Naive thymus-derived CD8-positive, alpha-beta T cell (primary cell): ENCODE measurements at regions not wholly inside any gene's neighbourhood (a gene's known extent, or its start where the extent isn't known, plus 50 kb on each side); places are given as distances from the start of the nearest gene placed in this dataset.
A peak's percentile ranks its signal among the peaks of the same experiment; 100 is the strongest.

Experiments
- ATAC-seq, 2 donors: fragments of 150-1000 bp; cut with Tn5 transposase in 1 of 2; sonication (Bioruptor Pico), chemical (Tn5 transposase) in 1 of 2; 1 replicate in 1 of 2; 2 replicates in 1 of 2; pipeline ENCODE4 v1.10.0; 2021; ENCODE audit warnings: mild to moderate bottlenecking in 2 of 2, moderate library complexity in 2 of 2
- POLR2A ChIA-PET: fragments of 350-600 bp; sonication (Branson Sonifier 250); formaldehyde crosslinking; loops from one replicate; lab custom pipeline; 2021; ENCODE audit warnings: antibody characterized with exemption; lab: Charles Lee
- DNase-seq, 10 donors: peaks; one replicate each; pipeline versions ENCODE4 v3.0.0 to v3.0.0-alpha.2; 2020 to 2022
- H3K27ac Mint-ChIP-seq, 10 donors: one replicate each; pipeline ENCODE4 v1.8.0; 2020 to 2022; ENCODE audit warnings: mild to moderate bottlenecking in 10 of 10, mixed read lengths in 10 of 10, moderate library complexity in 4 of 10, inconsistent platforms in 1 of 10
- H3K27me3 Mint-ChIP-seq, 5 donors: one replicate each; pipeline ENCODE4 v1.8.0; 2021 to 2022; ENCODE audit warnings: mixed read lengths in 5 of 5
- H3K36me3 Mint-ChIP-seq, 3 donors: one replicate each; pipeline ENCODE4 v1.8.0; 2020 to 2022; ENCODE audit warnings: mixed read lengths in 3 of 3, mild to moderate bottlenecking in 2 of 3, inconsistent platforms in 1 of 3
- H3K4me1 Mint-ChIP-seq, 4 donors: one replicate each; pipeline ENCODE4 v1.8.0; 2021 to 2022; ENCODE audit warnings: mixed read lengths in 4 of 4
- H3K4me3 Mint-ChIP-seq, 10 donors: one replicate each; pipeline ENCODE4 v1.8.0; 2020 to 2022; ENCODE audit warnings: mild to moderate bottlenecking in 10 of 10, mixed read lengths in 10 of 10, moderate library complexity in 6 of 10, inconsistent platforms in 1 of 10
- H3K9me3 Mint-ChIP-seq, 9 donors: one replicate each; pipeline ENCODE4 v1.8.0; 2020 to 2022; ENCODE audit warnings: mixed read lengths in 9 of 9, mild to moderate bottlenecking in 3 of 9, inconsistent platforms in 1 of 9, moderate library complexity in 1 of 9

- H3K27me3 Mint-ChIP-seq: no peaks in the 10 kb centered on the region
- ATAC-seq: no peak
- POLR2A ChIA-PET: no interaction called here
Observed at GRCh38 chr21:24840287-24840686, 767.0 kb downstream of the MRPL39 start.

GRCh38 chr21:24832961-24833360, 774.3 kb downstream of the MRPL39 start:
- Mint-ChIP-seq H3K27me3 (no peaks in the 10 kb centered on the region), H3K36me3 (no peaks in the 10 kb centered on the region), H3K9me3 (peaks cover 0 to 2% (median 0%) of the 10 kb centered on the region in 9 donors), H3K4me1 (no peaks in the 10 kb centered on the region), H3K27ac (no peak overlapping the region), H3K4me3 (no peak overlapping the region)
- POLR2A ChIA-PET: no interaction called here
- DNase-seq: no peak
- ATAC-seq: no peak

More at GRCh38 chr21:24840287-24840686, 767.0 kb downstream of the MRPL39 start:
- no peak overlapping the region for H3K27ac Mint-ChIP-seq
- DNase-seq: peak in 1 of 10 donors; percentile 2
- H3K36me3 Mint-ChIP-seq: no peaks in the 10 kb centered on the region
- H3K4me1 Mint-ChIP-seq: no peaks in the 10 kb centered on the region
- no peak overlapping the region for H3K4me3 Mint-ChIP-seq
- peaks cover 0 to 15% (median 4%) of the 10 kb centered on the region in 9 donors for H3K9me3 Mint-ChIP-seq

GRCh38 chr21:24829397-24829796, 777.9 kb downstream of the MRPL39 start:
- POLR2A ChIA-PET: no interaction called here
- ATAC-seq (no peak), DNase-seq (no peak)
- peaks cover 0 to 1% (median 0%) of the 10 kb centered on the region in 9 donors for H3K9me3 Mint-ChIP-seq
- H3K27me3 Mint-ChIP-seq: no peaks in the 10 kb centered on the region
- H3K4me1 Mint-ChIP-seq: no peaks in the 10 kb centered on the region
- H3K4me3 Mint-ChIP-seq: no peak overlapping the region
- no peak overlapping the region for H3K27ac Mint-ChIP-seq
- H3K36me3 Mint-ChIP-seq: no peaks in the 10 kb centered on the region

- Mint-ChIP-seq H3K36me3 (no peaks in the 10 kb centered on the region), H3K9me3 (peaks cover 0 to 1% (median 0%) of the 10 kb centered on the region in 9 donors), H3K27me3 (no peaks in the 10 kb centered on the region), H3K27ac (no peak overlapping the region), H3K4me1 (no peaks in the 10 kb centered on the region), H3K4me3 (no peak overlapping the region)
- ATAC-seq (no peak), DNase-seq (no peak)
- POLR2A ChIA-PET: no interaction called here
Observed at GRCh38 chr21:24826822-24827221, 780.5 kb downstream of the MRPL39 start.

GRCh38 chr21:24825348-24825747, 781.9 kb downstream of the MRPL39 start:
- Mint-ChIP-seq H3K9me3 (peaks cover 0 to 1% (median 0%) of the 10 kb centered on the region in 9 donors), H3K4me3 (no peak overlapping the region), H3K4me1 (no peaks in the 10 kb centered on the region), H3K36me3 (no peaks in the 10 kb centered on the region), H3K27ac (no peak overlapping the region), H3K27me3 (no peaks in the 10 kb centered on the region)
- DNase-seq (no peak), ATAC-seq (no peak)
- POLR2A ChIA-PET: no interaction called here

- DNase-seq: no peak
- no peak overlapping the region for H3K27ac Mint-ChIP-seq
- H3K4me1 Mint-ChIP-seq: no peaks in the 10 kb centered on the region
- no peaks in the 10 kb centered on the region for H3K36me3 Mint-ChIP-seq
- no peak overlapping the region for H3K4me3 Mint-ChIP-seq
- H3K9me3 Mint-ChIP-seq: peaks cover 0 to 1% (median 0%) of the 10 kb centered on the region in 9 donors
- POLR2A ChIA-PET: no interaction called here
- no peak for ATAC-seq
- H3K27me3 Mint-ChIP-seq: no peaks in the 10 kb centered on the region
Observed at GRCh38 chr21:24824209-24824608, 783.1 kb downstream of the MRPL39 start.

GRCh38 chr21:24823247-24823646, 784.0 kb downstream of the MRPL39 start:
- peaks cover 0 to 1% (median 0%) of the 10 kb centered on the region in 9 donors for H3K9me3 Mint-ChIP-seq
- DNase-seq (no peak), ATAC-seq (no peak)
- no peaks in the 10 kb centered on the region for H3K27me3 Mint-ChIP-seq
- H3K4me1 Mint-ChIP-seq: no peaks in the 10 kb centered on the region
- H3K36me3 Mint-ChIP-seq: no peaks in the 10 kb centered on the region
- POLR2A ChIA-PET: no interaction called here
- H3K27ac Mint-ChIP-seq: no peak overlapping the region
- no peak overlapping the region for H3K4me3 Mint-ChIP-seq

- DNase-seq: no peak
- no peaks in the 10 kb centered on the region for H3K36me3 Mint-ChIP-seq
- no peak for ATAC-seq
- H3K27me3 Mint-ChIP-seq: no peaks in the 10 kb centered on the region
- no peaks in the 10 kb centered on the region for H3K9me3 Mint-ChIP-seq
- no peaks in the 10 kb centered on the region for H3K4me1 Mint-ChIP-seq
- POLR2A ChIA-PET: no interaction called here
- no peak overlapping the region for H3K27ac Mint-ChIP-seq
- H3K4me3 Mint-ChIP-seq: no peak overlapping the region
Observed at GRCh38 chr21:24785033-24785432, 822.2 kb downstream of the MRPL39 start.

GRCh38 chr21:24781146-24781545, 826.1 kb downstream of the MRPL39 start:
- no peak for DNase-seq
- Mint-ChIP-seq H3K27me3 (no peaks in the 10 kb centered on the region), H3K36me3 (no peaks in the 10 kb centered on the region), H3K4me3 (no peak overlapping the region), H3K27ac (no peak overlapping the region), H3K9me3 (no peaks in the 10 kb centered on the region), H3K4me1 (no peaks in the 10 kb centered on the region)
- no peak for ATAC-seq
- POLR2A ChIA-PET: no interaction called here

- no peaks in the 10 kb centered on the region for H3K27me3 Mint-ChIP-seq
- no peak overlapping the region for H3K27ac Mint-ChIP-seq
- ATAC-seq: no peak
Observed at GRCh38 chr21:24759348-24760075, 847.8 kb downstream of the MRPL39 start.

GRCh38 chr21:24738063-24738462, 869.2 kb downstream of the MRPL39 start:
- POLR2A ChIA-PET: no interaction called here
- DNase-seq (no peak), ATAC-seq (no peak)
- Mint-ChIP-seq H3K9me3 (peaks cover 0 to 9% (median 0%) of the 10 kb centered on the region in 9 donors), H3K4me1 (no peaks in the 10 kb centered on the region), H3K27ac (no peak overlapping the region), H3K36me3 (no peaks in the 10 kb centered on the region), H3K27me3 (peaks cover 0 to 3% (median 0%) of the 10 kb centered on the region in 5 donors), H3K4me3 (no peak overlapping the region)

More at GRCh38 chr21:24759348-24760075, 847.8 kb downstream of the MRPL39 start:
- H3K4me3 Mint-ChIP-seq: no peak overlapping the region
- peaks cover 0 to 4% (median 0%) of the 10 kb centered on the region in 9 donors for H3K9me3 Mint-ChIP-seq
- H3K36me3 Mint-ChIP-seq: no peaks in the 10 kb centered on the region
- no peak for DNase-seq
- POLR2A ChIA-PET: no interaction called here
- no peaks in the 10 kb centered on the region for H3K4me1 Mint-ChIP-seq

GRCh38 chr21:24737296-24737850, 869.9 kb downstream of the MRPL39 start:
- no peak for ATAC-seq
- Mint-ChIP-seq H3K9me3 (peaks cover 0 to 9% (median 0%) of the 10 kb centered on the region in 9 donors), H3K36me3 (no peaks in the 10 kb centered on the region), H3K27ac (no peak overlapping the region), H3K4me1 (no peaks in the 10 kb centered on the region), H3K4me3 (no peak overlapping the region), H3K27me3 (peaks cover 0 to under 1% (median 0%) of the 10 kb centered on the region in 5 donors)
- POLR2A ChIA-PET: no interaction called here
- DNase-seq: no peak

- Mint-ChIP-seq H3K9me3 (peaks cover 0 to 8% (median 0%) of the 10 kb centered on the region in 9 donors), H3K36me3 (no peaks in the 10 kb centered on the region), H3K4me3 (no peak overlapping the region), H3K27ac (no peak overlapping the region), H3K27me3 (no peaks in the 10 kb centered on the region), H3K4me1 (no peaks in the 10 kb centered on the region)
- DNase-seq (no peak), ATAC-seq (no peak)
- POLR2A ChIA-PET: no interaction called here
Observed at GRCh38 chr21:24730661-24731060, 876.6 kb downstream of the MRPL39 start.
